Breast epithelium (tissue), 3 donors: ENCODE measurements at regions not wholly inside any gene's neighbourhood (a gene's known extent, or its start where the extent isn't known, plus 50 kb on each side); places are given as distances from the start of the nearest gene placed in this dataset.

Experiments used
- POLR2A ChIP-seq: fragments of 450-650 bp; IDR thresholded peaks from one replicate; pipeline ENCODE4 v1.6.1; 2016; ENCODE audit warnings: antibody characterized with exemption, mild to moderate bottlenecking, moderate library complexity
- TF ChIP-seq, protein P1 (sequence below), 3 donors: fragments of 450-650 bp; IDR thresholded peaks; one replicate each; pipeline ENCODE4 v1.5.1; 2016 to 2017; ENCODE audit warnings: antibody characterized with exemption in 3 of 3, mild to moderate bottlenecking in 3 of 3, moderate library complexity in 3 of 3

DNA sequence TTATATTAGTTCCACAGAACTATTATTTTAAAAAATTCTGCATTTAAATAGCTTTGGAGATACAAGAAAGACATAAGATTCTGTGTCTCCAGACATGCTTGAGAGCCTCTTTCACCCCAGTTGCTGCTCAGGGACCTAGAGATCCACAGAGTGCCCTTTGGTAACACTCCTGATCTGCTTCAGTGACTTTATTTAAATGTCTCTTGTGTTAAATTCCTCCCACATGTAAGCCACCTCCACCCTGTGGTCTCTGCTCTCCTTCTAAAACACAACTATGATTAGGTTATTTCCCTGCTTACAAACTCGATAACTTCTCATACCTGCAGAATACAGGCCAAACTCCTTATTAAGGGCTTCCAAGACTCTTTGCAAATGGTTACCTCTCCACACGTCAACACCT is 141.0 kb downstream of the RFC3 start:
- TF ChIP-seq, protein P1, sequence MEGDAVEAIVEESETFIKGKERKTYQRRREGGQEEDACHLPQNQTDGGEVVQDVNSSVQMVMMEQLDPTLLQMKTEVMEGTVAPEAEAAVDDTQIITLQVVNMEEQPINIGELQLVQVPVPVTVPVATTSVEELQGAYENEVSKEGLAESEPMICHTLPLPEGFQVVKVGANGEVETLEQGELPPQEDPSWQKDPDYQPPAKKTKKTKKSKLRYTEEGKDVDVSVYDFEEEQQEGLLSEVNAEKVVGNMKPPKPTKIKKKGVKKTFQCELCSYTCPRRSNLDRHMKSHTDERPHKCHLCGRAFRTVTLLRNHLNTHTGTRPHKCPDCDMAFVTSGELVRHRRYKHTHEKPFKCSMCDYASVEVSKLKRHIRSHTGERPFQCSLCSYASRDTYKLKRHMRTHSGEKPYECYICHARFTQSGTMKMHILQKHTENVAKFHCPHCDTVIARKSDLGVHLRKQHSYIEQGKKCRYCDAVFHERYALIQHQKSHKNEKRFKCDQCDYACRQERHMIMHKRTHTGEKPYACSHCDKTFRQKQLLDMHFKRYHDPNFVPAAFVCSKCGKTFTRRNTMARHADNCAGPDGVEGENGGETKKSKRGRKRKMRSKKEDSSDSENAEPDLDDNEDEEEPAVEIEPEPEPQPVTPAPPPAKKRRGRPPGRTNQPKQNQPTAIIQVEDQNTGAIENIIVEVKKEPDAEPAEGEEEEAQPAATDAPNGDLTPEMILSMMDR (IDR thresholded peaks at IDR 0.05) = no peak
- TF ChIP-seq POLR2A = no peak
